NOMO-1 treated with DMSO at 0.1 percent for 48 hours (cell line): ENCODE measurements at regions not wholly inside any gene's neighbourhood (a gene's known extent, or its start where the extent isn't known, plus 50 kb on each side); places are given as distances from the start of the nearest gene placed in this dataset.

Source experiments
- DNase-seq: peaks from one replicate; lab custom pipeline; 2025; ENCODE audit not compliant: unreplicated experiment; lab: John Stamatoyannopoulos, UW

- DNase-seq: no peak
These were observed 159.9 kb downstream of the CAPZA3 start for GRCh38 chr12:18897823-18898222.

- no peak for DNase-seq
These were observed 160.6 kb downstream of the CAPZA3 start for GRCh38 chr12:18898470-18898869.

GRCh38 chr12:18899162-18899561 lies 161.2 kb downstream of the CAPZA3 start:
- no peak for DNase-seq

- DNase-seq: no peak
These were observed 161.9 kb downstream of the CAPZA3 start for GRCh38 chr12:18899678-18900317.

GRCh38 chr12:18905134-18905533 lies 167.2 kb downstream of the CAPZA3 start:
- no peak for DNase-seq

- DNase-seq: no peak
These were observed 168.5 kb downstream of the CAPZA3 start for GRCh38 chr12:18906395-18906794.

- DNase-seq: no peak
These were observed 169.2 kb downstream of the CAPZA3 start for GRCh38 chr12:18907127-18907526.

- no peak for DNase-seq
These were observed 169.8 kb downstream of the CAPZA3 start for GRCh38 chr12:18907728-18908127.

- DNase-seq: no peak
These were observed 170.3 kb downstream of the CAPZA3 start for GRCh38 chr12:18908191-18908590.

- no peak for DNase-seq
These were observed 182.1 kb downstream of the CAPZA3 start for GRCh38 chr12:18919871-18920511.

GRCh38 chr12:18922851-18923250 lies 184.9 kb downstream of the CAPZA3 start:
- no peak for DNase-seq

- no peak for DNase-seq
These were observed 185.8 kb downstream of the CAPZA3 start for GRCh38 chr12:18923721-18924120.

GRCh38 chr12:18926188-18926587 lies 188.3 kb downstream of the CAPZA3 start:
- DNase-seq: no peak

GRCh38 chr12:18932211-18932610 lies 194.3 kb downstream of the CAPZA3 start:
- no peak for DNase-seq

GRCh38 chr12:18932715-18933114 lies 194.8 kb downstream of the CAPZA3 start:
- no peak for DNase-seq

GRCh38 chr12:18935371-18935965 lies 194.1 kb upstream of the PLEKHA5 start:
- no peak for DNase-seq

GRCh38 chr12:18939051-18939450 lies 190.5 kb upstream of the PLEKHA5 start:
- DNase-seq: no peak

- no peak for DNase-seq
These were observed 186.9 kb upstream of the PLEKHA5 start for GRCh38 chr12:18942669-18943068.

GRCh38 chr12:18943200-18943599 lies 186.3 kb upstream of the PLEKHA5 start:
- DNase-seq: no peak

- DNase-seq: no peak
These were observed 183.4 kb upstream of the PLEKHA5 start for GRCh38 chr12:18946106-18946505.

- DNase-seq: no peak
These were observed 178.3 kb upstream of the PLEKHA5 start for GRCh38 chr12:18951218-18951617.

GRCh38 chr12:18953505-18953904 lies 176.0 kb upstream of the PLEKHA5 start:
- DNase-seq: no peak

- no peak for DNase-seq
These were observed 173.9 kb upstream of the PLEKHA5 start for GRCh38 chr12:18955594-18955993.
